ELR (cell line): ENCODE measurements at regions not wholly inside any gene's neighbourhood (a gene's known extent, or its start where the extent isn't known, plus 50 kb on each side); places are given as distances from the start of the nearest gene placed in this dataset.

Experiments used
- DNase-seq: peaks from one replicate; pipeline ENCODE4 v3.0.0-alpha.2; 2015; ENCODE audit warnings: low read depth

- DNase-seq, result peak; percentile 82
These were observed 66.2 kb upstream of the SNX9 start for GRCh38 chr6:157756708-157757429.

GRCh38 chr6:157757430-157758403 is 65.3 kb upstream of the SNX9 start:
- DNase-seq, result no peak

- no peak for DNase-seq
These were observed 64.5 kb upstream of the SNX9 start for GRCh38 chr6:157758516-157759023.

- no peak for DNase-seq
These were observed 64.0 kb upstream of the SNX9 start for GRCh38 chr6:157759028-157759427.

- DNase-seq, result no peak
These were observed 62.9 kb upstream of the SNX9 start for GRCh38 chr6:157760137-157760536.

GRCh38 chr6:157760589-157761330 is 62.3 kb upstream of the SNX9 start:
- peak; percentile 90 for DNase-seq

- DNase-seq, result peak; percentile 83
These were observed 61.6 kb upstream of the SNX9 start for GRCh38 chr6:157761331-157761921.

GRCh38 chr6:157761926-157762325 is 61.1 kb upstream of the SNX9 start:
- no peak for DNase-seq

GRCh38 chr6:157762636-157763035 is 60.4 kb upstream of the SNX9 start:
- DNase-seq, result peak; percentile 47

- DNase-seq, result peak; percentile 84
These were observed 59.7 kb upstream of the SNX9 start for GRCh38 chr6:157763129-157763903.

GRCh38 chr6:157763904-157764177 is 59.2 kb upstream of the SNX9 start:
- DNase-seq, result no peak

GRCh38 chr6:157764178-157765068 is 58.6 kb upstream of the SNX9 start:
- DNase-seq, result peak; percentile 100

- DNase-seq, result no peak
These were observed 55.9 kb upstream of the SNX9 start for GRCh38 chr6:157766901-157767774.

- no peak for DNase-seq
These were observed 55.3 kb upstream of the SNX9 start for GRCh38 chr6:157767775-157768156.

GRCh38 chr6:157768304-157768703 is 54.7 kb upstream of the SNX9 start:
- DNase-seq, result no peak

GRCh38 chr6:157768863-157769551 is 54.0 kb upstream of the SNX9 start:
- no peak for DNase-seq

- no peak for DNase-seq
These were observed 53.1 kb upstream of the SNX9 start for GRCh38 chr6:157769776-157770426.

GRCh38 chr6:157770946-157771345 is 52.1 kb upstream of the SNX9 start:
- peak; percentile 89 for DNase-seq
